HG03045 (cell line): ENCODE measurements at regions not wholly inside any gene's neighbourhood (a gene's known extent, or its start where the extent isn't known, plus 50 kb on each side); places are given as distances from the start of the nearest gene placed in this dataset.

Experiments
- ATAC-seq: cut with Tn5 transposase; IDR thresholded peaks from one replicate; pipeline ENCODE4 v1.9.1; 2021; ENCODE audit warnings: mild to moderate bottlenecking, moderate library complexity; ENCODE audit not compliant: unreplicated experiment

DNA sequence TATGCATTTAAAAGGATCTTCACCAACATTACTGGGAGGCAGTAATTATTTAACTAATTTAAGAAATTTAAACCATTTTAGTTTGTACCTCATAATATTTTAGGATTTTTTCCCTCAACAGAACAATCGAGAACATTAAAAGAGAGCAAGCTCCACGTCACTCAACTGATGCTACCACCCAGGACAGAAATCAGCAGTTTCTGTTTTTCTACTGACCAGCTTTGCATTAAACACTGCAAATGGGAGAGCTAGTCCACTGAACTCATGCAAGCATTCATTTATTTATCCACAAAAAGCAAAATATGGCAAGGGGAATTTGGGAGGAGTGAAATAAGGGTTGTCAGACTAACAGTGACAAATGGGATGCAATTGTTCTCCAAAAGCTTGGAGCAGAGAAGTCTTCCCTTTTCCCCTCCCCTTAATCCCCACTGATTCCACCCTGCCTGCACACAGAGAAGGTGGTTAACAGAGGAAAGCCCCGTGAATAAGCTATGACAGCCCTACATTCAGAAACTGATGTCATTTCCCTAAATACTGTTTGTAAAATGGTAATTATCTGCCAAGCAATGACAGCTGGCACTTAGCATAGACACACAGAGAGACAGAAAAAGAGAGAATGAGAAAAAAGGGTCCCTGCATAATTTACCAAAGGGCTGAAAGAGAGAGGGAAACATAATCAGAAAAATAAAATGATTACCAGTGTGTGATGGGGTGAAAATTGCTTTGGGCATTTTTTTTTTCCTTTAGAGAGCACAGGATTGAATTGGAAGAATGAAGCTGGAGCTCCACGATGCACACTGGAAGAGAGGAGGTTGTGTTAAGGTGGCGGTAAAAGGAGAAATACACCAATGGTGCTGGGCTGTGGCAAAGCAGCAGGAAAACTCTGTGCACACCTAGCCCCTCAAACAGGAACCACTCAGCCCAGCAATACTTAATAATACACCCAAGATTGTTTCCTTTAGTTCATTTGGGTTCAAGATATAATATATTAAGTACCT is 777.4 kb downstream of the TUSC7 start:
- ATAC-seq = peak; percentile 71

DNA sequence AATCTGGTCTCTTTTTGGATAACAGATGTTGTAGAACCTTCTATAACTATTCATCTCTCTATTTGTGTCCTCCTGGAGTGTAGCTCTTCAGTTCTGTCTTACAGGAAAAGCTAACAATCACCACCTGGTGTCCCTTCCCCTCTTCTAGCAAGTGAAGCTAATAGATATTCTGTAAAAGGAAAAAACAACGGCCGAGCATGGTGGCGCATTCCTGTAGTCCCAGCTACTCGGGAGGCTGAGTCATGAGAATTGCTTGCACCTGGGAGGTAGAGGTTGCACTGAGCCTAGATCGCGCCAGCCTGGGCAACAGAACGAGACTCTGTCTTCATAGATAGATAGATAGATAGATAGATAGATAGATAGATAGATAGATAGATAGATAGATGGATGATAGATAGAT is 779.4 kb downstream of the TUSC7 start:
- ATAC-seq = no peak

DNA sequence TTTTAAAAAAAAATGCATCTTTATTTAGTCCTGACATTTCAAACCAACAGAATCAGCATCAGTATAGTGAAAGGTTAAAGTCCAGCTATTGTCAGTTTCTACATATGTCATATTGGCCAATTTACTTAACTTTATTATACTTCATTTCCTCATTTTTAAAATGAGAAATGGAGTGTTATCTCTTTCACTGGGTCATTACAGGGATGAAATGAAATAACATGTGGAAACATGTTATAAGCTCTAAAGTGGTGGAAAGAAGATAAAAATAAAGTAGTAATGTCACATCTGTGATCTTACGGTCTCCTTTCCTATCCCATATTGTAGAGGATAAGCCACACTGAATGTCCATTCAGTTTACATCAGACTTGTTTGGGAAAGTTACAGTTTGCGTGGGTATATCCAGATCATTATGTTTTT is 780.1 kb downstream of the TUSC7 start:
- ATAC-seq = no peak

DNA sequence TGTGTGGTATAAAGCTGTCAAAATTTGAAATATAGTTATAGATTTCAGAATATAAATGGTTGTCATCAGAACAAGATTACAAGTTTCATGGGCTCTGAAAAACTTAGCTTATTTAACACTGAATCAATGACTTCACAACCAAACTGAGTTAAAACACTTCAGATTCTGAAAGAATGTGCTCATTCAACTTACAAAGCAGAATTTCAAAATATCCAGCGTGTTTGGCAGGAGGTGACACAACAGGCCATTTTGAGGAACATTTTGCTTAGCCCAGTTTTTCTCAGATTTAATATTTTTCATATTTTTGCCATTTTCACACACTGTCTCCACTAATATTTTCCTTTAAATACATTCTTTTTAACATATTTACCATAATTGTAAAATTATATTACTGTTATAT is 781.1 kb downstream of the TUSC7 start:
- ATAC-seq = no peak

DNA sequence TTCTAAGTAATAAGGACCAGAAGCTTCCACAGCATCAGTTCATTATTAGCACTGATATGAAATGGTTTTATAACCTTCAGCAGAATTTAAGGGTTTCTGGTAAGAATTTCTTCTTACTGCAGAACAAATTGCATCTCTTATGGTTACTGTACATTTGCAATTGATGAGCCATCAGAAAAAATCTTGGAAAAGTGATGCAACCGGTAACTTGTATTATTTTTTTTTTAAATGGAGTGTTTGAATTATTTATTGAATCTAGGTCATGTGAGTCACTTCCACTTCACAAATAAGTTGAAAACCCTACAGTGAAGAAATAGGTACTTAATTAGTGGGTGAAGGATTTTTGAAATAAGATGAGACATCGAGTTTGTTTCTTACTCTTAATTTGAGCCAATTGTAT is 786.0 kb downstream of the TUSC7 start:
- ATAC-seq = no peak

GRCh38 chr3:117499189-117499870 is 789.8 kb downstream of the TUSC7 start:
- no peak for ATAC-seq

DNA sequence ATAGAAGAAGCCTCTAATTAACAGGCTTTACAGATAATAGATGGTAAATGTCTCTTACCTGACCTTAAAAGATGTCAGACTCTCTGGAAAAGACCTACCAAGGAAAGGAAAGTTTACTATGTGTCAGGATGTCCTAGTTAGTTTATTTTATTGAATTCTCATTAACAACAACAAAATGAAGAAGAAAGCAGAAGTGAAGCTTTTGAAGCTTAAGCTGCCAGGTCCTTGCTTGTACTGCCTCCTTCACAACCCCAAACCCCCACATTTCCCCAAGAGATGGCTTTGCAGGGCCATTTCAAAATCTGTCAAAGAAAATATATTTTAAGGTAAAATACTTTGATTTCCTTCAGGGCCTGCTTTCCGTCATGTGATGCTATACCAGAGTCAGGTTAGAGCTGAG is 798.4 kb downstream of the TUSC7 start:
- no peak for ATAC-seq

DNA sequence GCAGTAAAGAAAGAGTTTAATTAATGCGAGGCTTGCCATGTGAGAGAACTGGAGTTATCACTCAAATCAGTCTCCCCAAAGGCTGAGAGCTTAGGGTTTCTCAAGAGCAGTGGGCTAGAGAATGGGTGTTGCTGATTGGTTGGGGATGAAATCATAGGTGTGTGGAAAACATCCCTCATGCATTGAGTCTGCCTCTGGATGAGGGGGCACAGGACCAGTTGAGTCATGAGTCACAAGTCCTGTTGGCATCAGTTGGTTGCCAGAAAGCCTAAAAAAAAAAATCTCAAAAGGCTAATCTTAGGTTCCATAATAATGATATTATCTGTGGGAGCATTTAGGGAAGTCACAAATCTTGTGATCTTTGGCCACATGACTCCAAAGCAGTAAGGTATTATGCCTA is 800.3 kb downstream of the TUSC7 start:
- no peak for ATAC-seq

- no peak for ATAC-seq
Observed at GRCh38 chr3:117510396-117510795, 800.8 kb downstream of the TUSC7 start.

GRCh38 chr3:117512975-117513374 is 803.4 kb downstream of the TUSC7 start:
- no peak for ATAC-seq

DNA sequence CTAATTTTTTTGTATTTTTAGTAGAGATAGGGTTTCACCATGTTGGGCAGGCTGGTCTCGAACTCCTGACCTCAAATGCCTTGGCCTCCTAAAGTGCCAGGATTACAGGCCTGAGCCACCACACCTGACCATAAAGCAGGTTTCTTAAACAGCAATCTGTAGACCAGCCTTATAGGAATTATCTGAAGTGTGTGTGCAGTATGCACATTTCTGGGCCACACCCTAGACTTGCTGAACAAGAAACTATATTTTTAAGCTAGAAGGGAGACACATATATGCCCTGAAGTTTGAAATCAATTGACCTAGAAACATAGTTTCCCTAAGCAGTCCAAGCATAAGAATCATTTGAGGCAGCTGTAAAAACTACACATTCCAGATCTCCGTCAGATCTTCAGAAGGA is 805.7 kb downstream of the TUSC7 start:
- ATAC-seq = no peak

DNA sequence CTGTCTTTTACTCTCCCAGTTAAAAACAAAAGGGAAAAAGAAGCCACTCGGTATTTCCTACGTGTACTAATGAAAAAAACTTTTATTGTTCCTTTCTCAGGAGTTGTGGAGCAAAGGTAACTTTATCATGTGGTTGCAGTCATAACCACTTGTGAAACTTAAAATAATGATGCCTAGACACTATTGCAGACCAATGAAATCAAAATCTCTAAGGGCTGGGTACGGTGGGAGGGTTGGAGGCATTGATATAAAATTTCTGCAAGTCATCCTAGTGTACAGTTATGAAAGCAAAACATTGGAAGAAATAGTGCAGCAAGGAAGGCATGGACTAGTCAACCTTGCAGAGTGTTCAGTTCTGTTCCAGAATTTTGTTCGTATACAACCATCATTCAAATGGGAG is 808.8 kb downstream of the TUSC7 start:
- ATAC-seq = no peak

DNA sequence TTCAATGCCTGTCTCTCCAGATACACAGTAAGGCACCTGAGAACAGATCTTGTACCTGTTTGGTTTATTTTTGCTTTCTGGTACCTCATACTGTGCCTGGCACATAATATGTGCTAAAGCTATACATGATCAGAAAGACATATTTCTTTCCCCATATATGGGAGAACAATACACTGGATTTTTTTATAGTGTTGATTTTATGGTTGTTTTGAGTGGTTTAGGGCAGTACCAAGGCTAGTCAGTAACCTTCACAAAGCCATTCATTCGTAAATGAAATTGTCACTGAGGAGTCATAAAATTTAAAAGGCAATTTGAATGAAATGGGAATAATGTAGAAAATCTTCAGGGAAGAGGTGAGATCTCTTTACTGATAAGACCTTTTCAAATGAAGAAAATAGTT is 810.2 kb downstream of the TUSC7 start:
- ATAC-seq = no peak

DNA sequence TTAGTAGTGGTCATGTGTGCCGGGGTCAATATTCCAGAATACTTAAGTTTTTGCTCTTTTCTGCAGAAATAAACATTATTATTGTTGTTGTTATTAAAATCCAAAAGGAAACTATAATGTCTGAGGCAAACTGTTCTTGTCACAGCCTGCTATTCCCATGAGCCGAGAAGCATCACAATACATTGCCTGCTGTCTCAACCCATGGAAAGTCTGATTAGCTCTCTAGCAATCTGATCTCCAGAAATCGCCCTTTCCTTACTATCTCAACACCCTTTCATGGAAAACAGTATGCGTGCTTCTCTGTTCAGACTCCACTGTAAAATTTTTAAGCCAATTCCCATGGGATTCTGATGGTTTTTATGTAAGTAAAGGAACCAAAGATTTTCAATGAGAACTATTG is 811.0 kb downstream of the TUSC7 start:
- ATAC-seq = no peak

- ATAC-seq = no peak
Observed at GRCh38 chr3:117523418-117523817, 813.8 kb downstream of the TUSC7 start.

GRCh38 chr3:117524890-117525289 is 815.3 kb downstream of the TUSC7 start:
- ATAC-seq = no peak

GRCh38 chr3:117526470-117527079 is 817.0 kb downstream of the TUSC7 start:
- no peak for ATAC-seq

GRCh38 chr3:117527346-117527745 is 817.8 kb downstream of the TUSC7 start:
- ATAC-seq = no peak

DNA sequence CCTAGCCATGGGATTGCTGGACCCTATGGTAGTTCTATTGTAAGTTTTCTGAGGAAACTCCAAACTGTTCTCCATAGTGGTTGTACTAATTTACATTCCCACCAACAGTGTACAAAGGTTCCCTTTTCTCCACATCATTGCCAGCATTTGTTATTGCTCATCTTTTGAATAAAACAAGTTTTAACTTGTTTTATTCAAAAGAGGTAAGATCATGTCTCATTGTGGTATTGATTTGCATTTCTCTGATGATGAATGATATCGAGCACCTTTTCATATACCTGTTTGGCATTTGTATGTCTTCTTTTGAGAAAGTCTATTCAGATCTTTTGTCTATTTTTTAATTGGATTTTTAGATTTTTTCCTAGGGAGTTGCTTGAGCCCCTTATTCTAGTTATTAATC is 819.1 kb downstream of the TUSC7 start:
- no peak for ATAC-seq

DNA sequence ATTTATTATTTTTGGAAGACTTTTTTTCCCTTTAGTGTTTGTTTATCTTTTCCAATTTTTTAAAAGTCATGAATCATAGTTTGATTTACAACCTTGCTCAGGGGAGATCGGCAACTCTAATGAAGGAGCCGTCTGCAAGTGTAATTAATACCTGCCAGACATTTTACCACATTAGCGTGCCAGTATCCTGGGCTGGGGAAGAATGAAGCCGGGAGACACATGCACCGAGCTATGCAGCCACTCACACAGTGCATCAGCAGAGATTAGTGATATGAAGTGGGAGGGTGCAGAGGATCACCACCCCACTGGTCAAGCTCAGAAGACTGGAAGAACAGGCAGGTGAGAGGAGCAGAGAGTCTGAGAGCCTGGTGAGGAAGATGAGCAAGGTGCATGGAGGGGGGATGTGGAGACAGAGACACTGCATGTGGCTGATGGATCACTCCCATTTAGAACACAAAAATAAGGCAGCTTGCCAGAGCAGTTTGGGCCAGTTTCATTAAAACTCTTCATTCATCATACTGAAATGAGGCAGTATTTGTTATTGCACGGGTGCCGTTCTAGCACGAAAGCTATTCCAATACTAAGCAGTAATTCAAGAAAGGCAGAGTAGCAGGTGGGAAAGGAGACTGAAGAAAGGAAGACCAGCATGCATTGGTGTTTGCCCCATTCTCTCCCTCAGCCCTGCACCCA is 821.6 kb downstream of the TUSC7 start:
- ATAC-seq = no peak

DNA sequence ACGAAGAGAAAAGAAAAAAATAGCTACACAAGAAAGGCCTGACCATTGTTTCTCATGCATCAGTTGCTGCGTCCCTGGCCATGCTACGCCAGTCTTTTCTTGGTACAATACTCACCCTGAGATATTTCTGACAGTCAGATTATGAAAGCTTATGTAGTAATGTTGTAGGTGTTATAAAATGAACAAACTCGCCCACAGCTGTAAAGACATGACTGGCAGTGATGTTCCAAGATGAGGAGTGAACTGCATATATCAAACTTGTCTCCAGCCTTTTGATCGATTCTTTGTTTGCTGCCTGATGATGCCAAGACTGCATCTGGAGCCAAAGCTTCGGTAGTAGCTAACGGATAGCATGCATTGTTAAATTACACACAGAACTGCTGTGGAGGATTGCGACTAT is 822.7 kb downstream of the TUSC7 start:
- ATAC-seq = no peak
